Natural killer cell treated with Interleukin-12 subunit alpha and Interleukin-12 subunit beta and Interleukin-15 and Interleukin-18, amount 100 ng/mL, for 72 hours (primary cell): ENCODE measurements at regions not wholly inside any gene's neighbourhood (a gene's known extent, or its start where the extent isn't known, plus 50 kb on each side); places are given as distances from the start of the nearest gene placed in this dataset.
"Not testable (repeated sequence)": the region's sequence is repeated elsewhere in the genome, so short reads cannot be mapped to it uniquely, and the experiment has no call there.

Experiments used
- ATAC-seq, 2 donors: fragments of 150-1000 bp; cut with Tn5 transposase in 1 of 2; sonication (Bioruptor Pico), chemical (Tn5 transposase) in 1 of 2; 2 replicates each; pipeline ENCODE4 v1.10.0; 2021
- DNase-seq: peaks from one replicate; pipeline ENCODE4 v3.0.0; 2022; ENCODE audit warnings: low spot score
- H3K27ac Mint-ChIP-seq, 2 donors: 1 replicate in 1 of 2; 2 replicates in 1 of 2; pipeline ENCODE4 v1.8.0; 2022; ENCODE audit warnings: mixed read lengths in 2 of 2, mild to moderate bottlenecking in 1 of 2, moderate library complexity in 1 of 2
- H3K27me3 Mint-ChIP-seq, 2 donors: 1 replicate in 1 of 2; 2 replicates in 1 of 2; pipeline ENCODE4 v1.8.0; 2022; ENCODE audit warnings: mixed read lengths in 2 of 2
- H3K36me3 Mint-ChIP-seq: one replicate; pipeline ENCODE4 v1.8.0; 2022; ENCODE audit warnings: mixed read lengths
- H3K4me1 Mint-ChIP-seq, 2 donors: 1 replicate in 1 of 2; 2 replicates in 1 of 2; pipeline ENCODE4 v1.8.0; 2022; ENCODE audit warnings: low read depth in 2 of 2, mixed read lengths in 2 of 2, mild to moderate bottlenecking in 1 of 2
- H3K4me3 Mint-ChIP-seq: one replicate; pipeline ENCODE4 v1.8.0; 2022; ENCODE audit warnings: mixed read lengths
- H3K9me3 Mint-ChIP-seq: 2 replicates; pipeline ENCODE4 v1.8.0; 2022; ENCODE audit warnings: mixed read lengths

- H3K9me3 Mint-ChIP-seq, result peaks cover 9% of the 10 kb centered on the region
- DNase-seq (no peak), ATAC-seq (no peak)
- no peaks in the 10 kb centered on the region for H3K27me3 Mint-ChIP-seq
- no peak overlapping the region for H3K27ac Mint-ChIP-seq
- H3K36me3 Mint-ChIP-seq, result no peaks in the 10 kb centered on the region
- no peak overlapping the region for H3K4me3 Mint-ChIP-seq
- H3K4me1 Mint-ChIP-seq, result no peaks in the 10 kb centered on the region
Measured at GRCh38 chr5:30195036-30195435, 998.5 kb upstream of the CDH6 start.

- H3K27me3 Mint-ChIP-seq, result no peaks in the 10 kb centered on the region
- ATAC-seq, result no peak
Measured at GRCh38 chr5:30194595-30194994, 998.9 kb upstream of the CDH6 start.

GRCh38 chr5:30183795-30184194 lies 1009.7 kb upstream of the CDH6 start:
- Mint-ChIP-seq H3K27ac (no peak overlapping the region), H3K4me1 (no peaks in the 10 kb centered on the region), H3K27me3 (no peaks in the 10 kb centered on the region), H3K4me3 (no peak overlapping the region), H3K9me3 (peaks cover 16% of the 10 kb centered on the region), H3K36me3 (no peaks in the 10 kb centered on the region)
- no peak for ATAC-seq
- DNase-seq, result no peak

More at GRCh38 chr5:30194595-30194994, 998.9 kb upstream of the CDH6 start:
- Mint-ChIP-seq H3K4me1 (no peaks in the 10 kb centered on the region), H3K9me3 (peaks cover 9% of the 10 kb centered on the region), H3K4me3 (no peak overlapping the region), H3K36me3 (no peaks in the 10 kb centered on the region), H3K27ac (no peak overlapping the region)
- no peak for DNase-seq

GRCh38 chr5:30156156-30156555 lies 1037.3 kb upstream of the CDH6 start:
- H3K4me3 Mint-ChIP-seq, result no peak overlapping the region
- H3K36me3 Mint-ChIP-seq, result peaks cover 26% of the 10 kb centered on the region
- H3K27ac Mint-ChIP-seq, result no peak overlapping the region
- H3K9me3 Mint-ChIP-seq, result peaks cover 32% of the 10 kb centered on the region
- ATAC-seq, result no peak
- no peaks in the 10 kb centered on the region for H3K27me3 Mint-ChIP-seq
- no peak for DNase-seq
- no peaks in the 10 kb centered on the region for H3K4me1 Mint-ChIP-seq

- Mint-ChIP-seq H3K36me3 (peaks cover 22% of the 10 kb centered on the region), H3K4me3 (no peak overlapping the region), H3K27me3 (no peaks in the 10 kb centered on the region), H3K9me3 (peaks cover 36% of the 10 kb centered on the region), H3K4me1 (no peaks in the 10 kb centered on the region), H3K27ac (no peak overlapping the region)
- ATAC-seq (no peak), DNase-seq (no peak)
Measured at GRCh38 chr5:30152431-30152830, 1041.1 kb upstream of the CDH6 start.

- ATAC-seq, result no peak
- Mint-ChIP-seq H3K27ac (no peak overlapping the region), H3K9me3 (peaks cover 35% of the 10 kb centered on the region), H3K27me3 (no peaks in the 10 kb centered on the region), H3K4me3 (no peak overlapping the region), H3K4me1 (no peaks in the 10 kb centered on the region), H3K36me3 (peaks cover 23% of the 10 kb centered on the region)
- DNase-seq, result no peak
Measured at GRCh38 chr5:30150231-30150630, 1043.3 kb upstream of the CDH6 start.

- ATAC-seq, result no peak
- Mint-ChIP-seq H3K4me3 (no peak overlapping the region), H3K36me3 (peaks cover 23% of the 10 kb centered on the region), H3K4me1 (no peaks in the 10 kb centered on the region), H3K9me3 (peaks cover 34% of the 10 kb centered on the region), H3K27ac (no peak overlapping the region), H3K27me3 (no peaks in the 10 kb centered on the region)
- no peak for DNase-seq
Measured at GRCh38 chr5:30149526-30149925, 1044.0 kb upstream of the CDH6 start.

GRCh38 chr5:30147976-30148375 lies 1045.5 kb upstream of the CDH6 start:
- DNase-seq (no peak), ATAC-seq (no peak)
- no peak overlapping the region for H3K4me3 Mint-ChIP-seq
- H3K27ac Mint-ChIP-seq, result no peak overlapping the region
- no peaks in the 10 kb centered on the region for H3K27me3 Mint-ChIP-seq
- H3K4me1 Mint-ChIP-seq, result no peaks in the 10 kb centered on the region
- H3K36me3 Mint-ChIP-seq, result peaks cover 29% of the 10 kb centered on the region
- H3K9me3 Mint-ChIP-seq, result peaks cover 36% of the 10 kb centered on the region

GRCh38 chr5:30144059-30144458 lies 1049.4 kb upstream of the CDH6 start:
- not testable (repeated sequence) for DNase-seq, H3K27me3 Mint-ChIP-seq, ATAC-seq, H3K4me1 Mint-ChIP-seq, H3K4me3 Mint-ChIP-seq, H3K27ac Mint-ChIP-seq
- H3K36me3 Mint-ChIP-seq, result peaks cover 29% of the 10 kb centered on the region
- peaks cover 22% of the 10 kb centered on the region for H3K9me3 Mint-ChIP-seq

- DNase-seq (no peak), ATAC-seq (no peak)
- H3K27me3 Mint-ChIP-seq, result no peaks in the 10 kb centered on the region
- peaks cover 29% of the 10 kb centered on the region for H3K36me3 Mint-ChIP-seq
- no peaks in the 10 kb centered on the region for H3K4me1 Mint-ChIP-seq
- no peak overlapping the region for H3K4me3 Mint-ChIP-seq
- H3K9me3 Mint-ChIP-seq, result peaks cover 22% of the 10 kb centered on the region
- no peak overlapping the region for H3K27ac Mint-ChIP-seq
Measured at GRCh38 chr5:30142432-30142831, 1051.1 kb upstream of the CDH6 start.

GRCh38 chr5:30121043-30121442 lies 1072.4 kb upstream of the CDH6 start:
- Mint-ChIP-seq H3K9me3 (peaks cover 21% of the 10 kb centered on the region), H3K4me1 (no peaks in the 10 kb centered on the region), H3K36me3 (no peaks in the 10 kb centered on the region), H3K27me3 (no peaks in the 10 kb centered on the region), H3K4me3 (no peak overlapping the region), H3K27ac (no peak overlapping the region)
- ATAC-seq (no peak), DNase-seq (no peak)

GRCh38 chr5:30117135-30117534 lies 1076.4 kb upstream of the CDH6 start:
- ATAC-seq (no peak), DNase-seq (no peak)
- Mint-ChIP-seq H3K4me3 (no peak overlapping the region), H3K27me3 (no peaks in the 10 kb centered on the region), H3K4me1 (no peaks in the 10 kb centered on the region), H3K27ac (no peak overlapping the region), H3K9me3 (peaks cover 13% of the 10 kb centered on the region), H3K36me3 (peaks cover 4% of the 10 kb centered on the region)

- no peaks in the 10 kb centered on the region for H3K27me3 Mint-ChIP-seq
- ATAC-seq, result no peak
- H3K9me3 Mint-ChIP-seq, result peaks cover 14% of the 10 kb centered on the region
- no peak overlapping the region for H3K4me3 Mint-ChIP-seq
- peaks cover 12% of the 10 kb centered on the region for H3K36me3 Mint-ChIP-seq
- no peaks in the 10 kb centered on the region for H3K4me1 Mint-ChIP-seq
- no peak overlapping the region for H3K27ac Mint-ChIP-seq
- DNase-seq, result no peak
Measured at GRCh38 chr5:30113542-30113941, 1079.9 kb upstream of the CDH6 start.

- H3K9me3 Mint-ChIP-seq, result peaks cover 19% of the 10 kb centered on the region
- no peaks in the 10 kb centered on the region for H3K27me3 Mint-ChIP-seq
- H3K27ac Mint-ChIP-seq, result no peak overlapping the region
- H3K4me1 Mint-ChIP-seq, result no peaks in the 10 kb centered on the region
- DNase-seq (no peak), ATAC-seq (no peak)
- peaks cover 12% of the 10 kb centered on the region for H3K36me3 Mint-ChIP-seq
- H3K4me3 Mint-ChIP-seq, result no peak overlapping the region
Measured at GRCh38 chr5:30112867-30113266, 1080.6 kb upstream of the CDH6 start.

GRCh38 chr5:30108051-30108450 lies 1085.4 kb upstream of the CDH6 start:
- Mint-ChIP-seq H3K9me3 (peaks cover 26% of the 10 kb centered on the region), H3K36me3 (peaks cover 12% of the 10 kb centered on the region), H3K4me3 (no peak overlapping the region), H3K27ac (no peak overlapping the region), H3K4me1 (no peaks in the 10 kb centered on the region), H3K27me3 (no peaks in the 10 kb centered on the region)
- DNase-seq (no peak), ATAC-seq (no peak)
